ENCODE measurements at regions not wholly inside any gene's neighbourhood (a gene's known extent, or its start where the extent isn't known, plus 50 kb on each side); places are given as distances from the start of the nearest gene placed in this dataset.

DNA sequence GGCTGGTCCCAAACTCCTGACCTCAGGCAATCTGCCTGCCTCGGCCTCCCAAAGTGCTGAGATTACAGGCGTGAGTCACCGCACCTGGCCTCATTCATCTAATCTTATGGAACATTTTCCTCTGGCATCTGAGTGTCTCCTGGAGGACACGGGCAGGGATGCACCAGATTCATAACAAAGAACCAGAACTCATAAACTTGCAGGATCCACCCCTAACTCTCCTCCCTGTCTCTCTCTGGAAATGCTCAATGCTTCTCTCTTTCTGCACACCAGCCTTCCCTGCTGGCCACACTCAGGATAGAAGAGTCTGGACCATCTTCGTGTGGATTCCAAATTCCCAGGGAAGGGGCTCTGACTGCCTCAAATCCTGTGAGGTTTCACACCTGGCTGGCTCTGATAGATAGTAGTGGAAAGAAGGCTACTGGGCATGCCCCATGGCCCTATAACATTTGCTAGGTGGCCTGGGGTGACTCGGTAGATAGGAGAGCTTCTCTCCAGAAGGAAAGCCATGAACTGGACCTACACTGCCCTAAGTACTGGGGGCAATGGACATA, 483.2 kb upstream of the GYPC start:
- TF ChIP-seq, protein P1, sequence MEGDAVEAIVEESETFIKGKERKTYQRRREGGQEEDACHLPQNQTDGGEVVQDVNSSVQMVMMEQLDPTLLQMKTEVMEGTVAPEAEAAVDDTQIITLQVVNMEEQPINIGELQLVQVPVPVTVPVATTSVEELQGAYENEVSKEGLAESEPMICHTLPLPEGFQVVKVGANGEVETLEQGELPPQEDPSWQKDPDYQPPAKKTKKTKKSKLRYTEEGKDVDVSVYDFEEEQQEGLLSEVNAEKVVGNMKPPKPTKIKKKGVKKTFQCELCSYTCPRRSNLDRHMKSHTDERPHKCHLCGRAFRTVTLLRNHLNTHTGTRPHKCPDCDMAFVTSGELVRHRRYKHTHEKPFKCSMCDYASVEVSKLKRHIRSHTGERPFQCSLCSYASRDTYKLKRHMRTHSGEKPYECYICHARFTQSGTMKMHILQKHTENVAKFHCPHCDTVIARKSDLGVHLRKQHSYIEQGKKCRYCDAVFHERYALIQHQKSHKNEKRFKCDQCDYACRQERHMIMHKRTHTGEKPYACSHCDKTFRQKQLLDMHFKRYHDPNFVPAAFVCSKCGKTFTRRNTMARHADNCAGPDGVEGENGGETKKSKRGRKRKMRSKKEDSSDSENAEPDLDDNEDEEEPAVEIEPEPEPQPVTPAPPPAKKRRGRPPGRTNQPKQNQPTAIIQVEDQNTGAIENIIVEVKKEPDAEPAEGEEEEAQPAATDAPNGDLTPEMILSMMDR (IDR thresholded peaks at IDR 0.05; ENCODE audit: low read length): no peak
- no peak for TF ChIP-seq EZH2 (optimal IDR thresholded peaks at IDR 0.05; ENCODE audit: low read depth, low read length)
